Sigmoid colon (tissue), 6 donors: ENCODE measurements at regions not wholly inside any gene's neighbourhood (a gene's known extent, or its start where the extent isn't known, plus 50 kb on each side); places are given as distances from the start of the nearest gene placed in this dataset.

Source experiments
- DNase-seq: peaks from one replicate; pipeline ENCODE4 v3.0.0-alpha.2; 2019
- H3K27ac ChIP-seq, 4 donors: fragments of 200-600 bp; sonication (generic); one replicate each; pipeline ENCODE4 v1.5.1; 2016 to 2019; ENCODE audit warnings: mild to moderate bottlenecking in 1 of 4
- H3K27me3 ChIP-seq, 3 donors: fragments of 200-600 bp; sonication (generic); one replicate each; pipeline ENCODE4 v1.5.1; 2019; ENCODE audit warnings: mild to moderate bottlenecking in 1 of 3
- H3K36me3 ChIP-seq, 4 donors: fragments of 200-600 bp; sonication (generic); one replicate each; pipeline ENCODE4 v1.5.1; 2016 to 2019
- H3K4me1 ChIP-seq, 4 donors: fragments of 200-600 bp; sonication (generic); one replicate each; pipeline ENCODE4 v1.5.1; 2017 to 2019
- H3K4me3 ChIP-seq, 4 donors: fragments of 200-600 bp; sonication (generic); one replicate each; pipeline ENCODE4 v1.5.1; 2017 to 2019; ENCODE audit warnings: mild to moderate bottlenecking in 2 of 4, moderate library complexity in 1 of 4
- H3K9me3 ChIP-seq, 4 donors: fragments of 200-600 bp in 3 of 4; sonication (generic) in 3 of 4; one replicate each; pipeline versions ENCODE4 v1.5.1 to v1.6.1; 2013 to 2019
- EP300 ChIP-seq, 4 donors: sonication (generic); formaldehyde crosslinking; IDR thresholded peaks; one replicate each; pipeline ENCODE4 v1.6.1; 2017; ENCODE audit warnings: antibody characterized with exemption in 4 of 4
- POLR2A ChIP-seq, 2 donors: fragments of 450-650 bp; IDR thresholded peaks; one replicate each; pipeline ENCODE4 v1.6.1; 2016; ENCODE audit warnings: antibody characterized with exemption in 2 of 2, mild to moderate bottlenecking in 2 of 2, moderate library complexity in 2 of 2
- POLR2AphosphoS5 ChIP-seq, 4 donors: sonication (generic); formaldehyde crosslinking; IDR thresholded peaks; one replicate each; pipeline ENCODE4 v1.6.1; 2017; ENCODE audit warnings: antibody characterized with exemption in 4 of 4
- WGBS, 2 donors: extraction: QIAGEN DNeasy Blood & Tissue Kit; methylation state at CpG; one replicate each; pipeline ENCODE4 v1.1.7; 2013; 5-methylcytosine and 5-hydroxymethylcytosine counted together
- intact Hi-C: fragments of 100-400 bp; cut with DNase I; formaldehyde crosslinking; loops from one replicate; pipeline ENCODE4 v1.15.1; 2023
- TF ChIP-seq, protein P1 (sequence below), 4 experiments: fragments of 450-650 bp in 3 of 4; fragments of 200-600 bp in 1 of 4; IDR thresholded peaks; one replicate each; pipeline ENCODE4 v1.5.1; 2016 to 2019; ENCODE audit warnings: antibody characterized with exemption in 4 of 4, mild to moderate bottlenecking in 3 of 4, moderate library complexity in 2 of 4
- donor health status: healthy with polysubstance abuse.
- donor health status: healthy.

DNA sequence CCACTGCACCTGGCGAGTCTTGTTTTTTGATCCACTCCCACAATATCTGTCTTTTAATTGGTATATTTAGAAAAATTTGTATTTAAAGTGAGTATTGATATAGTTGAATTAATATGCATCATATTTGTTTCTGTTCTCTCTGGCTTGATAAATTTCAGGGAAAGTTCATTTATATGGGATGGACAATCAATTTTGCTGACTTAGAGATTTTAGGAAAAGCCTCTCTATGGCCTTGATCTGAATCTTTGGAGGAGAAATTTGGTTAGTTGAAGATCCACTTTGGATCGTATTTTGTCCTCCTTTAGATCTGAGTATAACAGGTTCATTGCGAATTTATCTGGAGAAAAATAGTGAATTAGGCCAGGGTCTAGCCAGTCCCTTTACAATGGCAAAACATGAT, 67.2 kb downstream of the SPRY2 start:
- Histone ChIP-seq H3K27ac (no peak overlapping the region), H3K36me3 (no peaks in the 10 kb centered on the region), H3K4me1 (no peaks in the 10 kb centered on the region), H3K27me3 (no peaks in the 10 kb centered on the region), H3K4me3 (no peak overlapping the region), H3K9me3 (peaks cover 0 to 3% (median 0%) of the 10 kb centered on the region in 4 donors)
- 95 to 97% methylated on average over 3 of the region's 3 CpGs for WGBS, 2 donors
- intact Hi-C loops: no loop called here
- no peak for DNase-seq
- no peak for TF ChIP-seq POLR2A (IDR thresholded peaks at IDR 0.05)
- no peak for TF ChIP-seq POLR2AphosphoS5 (IDR thresholded peaks at IDR 0.05)
- TF ChIP-seq, protein P1, sequence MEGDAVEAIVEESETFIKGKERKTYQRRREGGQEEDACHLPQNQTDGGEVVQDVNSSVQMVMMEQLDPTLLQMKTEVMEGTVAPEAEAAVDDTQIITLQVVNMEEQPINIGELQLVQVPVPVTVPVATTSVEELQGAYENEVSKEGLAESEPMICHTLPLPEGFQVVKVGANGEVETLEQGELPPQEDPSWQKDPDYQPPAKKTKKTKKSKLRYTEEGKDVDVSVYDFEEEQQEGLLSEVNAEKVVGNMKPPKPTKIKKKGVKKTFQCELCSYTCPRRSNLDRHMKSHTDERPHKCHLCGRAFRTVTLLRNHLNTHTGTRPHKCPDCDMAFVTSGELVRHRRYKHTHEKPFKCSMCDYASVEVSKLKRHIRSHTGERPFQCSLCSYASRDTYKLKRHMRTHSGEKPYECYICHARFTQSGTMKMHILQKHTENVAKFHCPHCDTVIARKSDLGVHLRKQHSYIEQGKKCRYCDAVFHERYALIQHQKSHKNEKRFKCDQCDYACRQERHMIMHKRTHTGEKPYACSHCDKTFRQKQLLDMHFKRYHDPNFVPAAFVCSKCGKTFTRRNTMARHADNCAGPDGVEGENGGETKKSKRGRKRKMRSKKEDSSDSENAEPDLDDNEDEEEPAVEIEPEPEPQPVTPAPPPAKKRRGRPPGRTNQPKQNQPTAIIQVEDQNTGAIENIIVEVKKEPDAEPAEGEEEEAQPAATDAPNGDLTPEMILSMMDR (IDR thresholded peaks at IDR 0.05): no peak

DNA sequence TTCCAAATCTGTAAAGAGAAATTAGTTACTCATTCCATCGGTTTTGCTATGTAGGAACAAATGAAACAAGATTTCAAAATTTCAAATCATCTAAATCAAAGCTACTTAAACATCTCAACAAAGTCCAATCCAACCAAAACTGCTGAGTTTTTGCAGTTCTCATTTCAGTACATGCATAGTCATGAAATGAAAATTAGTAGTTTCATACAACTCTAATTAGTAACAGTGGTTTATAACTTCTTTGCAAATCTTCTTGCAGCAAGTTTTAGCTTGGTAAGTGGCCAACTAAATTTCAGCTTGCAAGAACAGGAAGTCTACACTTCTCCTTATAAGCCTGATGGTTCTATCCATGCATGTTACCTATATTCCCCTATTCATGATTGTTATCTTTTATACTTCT, 75.6 kb downstream of the SPRY2 start:
- no peaks in the 10 kb centered on the region for H3K36me3 ChIP-seq
- H3K27me3 ChIP-seq: no peaks in the 10 kb centered on the region
- no peak overlapping the region for H3K27ac ChIP-seq
- DNase-seq: no peak
- intact Hi-C loops: no loop called here
- WGBS, 2 donors: 49 to 71% methylated on average over 1 of the region's 1 CpG
- no peak for TF ChIP-seq POLR2A (IDR thresholded peaks at IDR 0.05)
- TF ChIP-seq EP300 (IDR thresholded peaks at IDR 0.05): no peak
- no peak for TF ChIP-seq POLR2AphosphoS5 (IDR thresholded peaks at IDR 0.05)
- TF ChIP-seq, protein P1 (IDR thresholded peaks at IDR 0.05): no peak
- H3K9me3 ChIP-seq: no peaks in the 10 kb centered on the region
- no peak overlapping the region for H3K4me3 ChIP-seq
- no peaks in the 10 kb centered on the region for H3K4me1 ChIP-seq

DNA sequence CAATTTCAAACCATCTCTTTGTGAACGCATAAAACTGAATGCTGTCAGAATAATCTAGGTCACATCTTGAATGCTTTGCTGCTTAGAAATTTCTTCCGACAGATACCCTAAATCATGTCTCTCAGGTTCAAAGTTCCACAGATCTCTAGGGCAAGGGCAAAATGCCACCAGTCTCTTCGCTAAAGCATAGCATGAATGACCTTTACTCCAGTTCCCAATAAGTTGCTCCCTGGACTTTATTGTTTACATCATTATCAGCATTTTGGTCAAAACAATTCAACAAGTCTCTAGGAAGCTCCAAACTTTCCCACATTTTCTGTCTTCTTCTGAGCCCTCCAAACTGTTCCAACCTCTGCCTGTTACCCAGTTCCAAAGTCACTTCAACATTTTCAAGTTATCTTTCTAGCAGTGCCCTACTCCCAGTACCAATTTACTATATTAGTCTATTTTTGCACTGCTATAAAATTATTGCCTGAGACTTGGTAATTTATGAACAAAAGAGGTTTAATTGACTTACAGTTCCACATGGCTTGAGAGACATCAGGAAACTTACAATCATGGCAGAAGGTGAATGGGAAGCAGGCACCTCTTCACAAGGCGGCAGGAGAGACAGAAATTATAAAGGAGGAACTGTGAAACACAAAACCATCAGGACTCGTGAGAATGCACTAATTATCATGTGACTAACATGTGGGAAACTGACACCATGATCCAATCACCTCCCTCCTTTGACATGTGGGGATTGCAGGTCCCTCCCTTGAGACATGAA, 77.0 kb downstream of the SPRY2 start:
- H3K4me1 ChIP-seq: no peaks in the 10 kb centered on the region
- H3K36me3 ChIP-seq: no peaks in the 10 kb centered on the region
- H3K9me3 ChIP-seq: no peaks in the 10 kb centered on the region
- H3K4me3 ChIP-seq: no peak overlapping the region
- DNase-seq: no peak
- no peaks in the 10 kb centered on the region for H3K27me3 ChIP-seq
- no peak for TF ChIP-seq POLR2A (IDR thresholded peaks at IDR 0.05)
- TF ChIP-seq, protein P1 (IDR thresholded peaks at IDR 0.05): no peak
- no peak for TF ChIP-seq EP300 (IDR thresholded peaks at IDR 0.05)
- TF ChIP-seq POLR2AphosphoS5 (IDR thresholded peaks at IDR 0.05): no peak
- no peak overlapping the region for H3K27ac ChIP-seq
- intact Hi-C loops: no loop called here
- 76 to 90% methylated on average over 5 of the region's 5 CpGs for WGBS, 2 donors

DNA sequence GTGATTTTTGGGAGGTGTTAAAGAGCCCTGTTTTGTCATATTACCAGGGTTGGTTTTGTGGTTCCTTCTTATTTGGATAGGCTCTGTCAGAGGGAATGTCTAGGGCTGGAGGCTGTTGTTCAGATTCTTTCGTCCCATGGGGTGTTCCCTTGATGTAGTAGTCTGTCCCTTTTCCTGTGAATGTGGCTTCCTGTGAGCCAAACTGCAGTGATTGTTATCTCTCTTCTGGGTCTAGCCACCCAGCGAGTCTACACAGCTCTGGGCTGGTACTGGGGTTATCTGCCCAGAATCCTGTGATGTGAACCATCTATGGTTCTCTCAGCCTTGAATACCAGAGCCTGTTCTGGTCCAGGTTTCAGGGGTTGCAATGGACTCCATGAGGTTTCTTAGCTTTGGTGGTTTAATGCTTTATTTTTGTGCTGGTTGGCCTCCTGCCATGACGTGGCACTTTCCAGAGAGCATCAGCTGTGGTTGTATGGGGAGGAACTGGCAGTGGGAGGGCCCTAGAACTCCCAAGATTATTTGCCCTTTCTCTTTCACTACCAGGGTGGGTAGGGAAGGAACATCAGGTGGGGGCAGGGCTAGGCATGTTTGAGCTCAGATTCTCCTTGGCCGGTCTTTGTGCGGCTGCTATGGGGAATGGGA, 78.8 kb downstream of the SPRY2 start:
- H3K4me1 ChIP-seq: no peaks in the 10 kb centered on the region
- DNase-seq: no peak
- 85 to 90% methylated on average over 5 of the region's 5 CpGs for WGBS, 2 donors
- H3K36me3 ChIP-seq: no peaks in the 10 kb centered on the region
- H3K4me3 ChIP-seq: no peak overlapping the region
- intact Hi-C loops: no loop called here
- no peak overlapping the region for H3K27ac ChIP-seq
- TF ChIP-seq EP300 (IDR thresholded peaks at IDR 0.05): no peak
- no peaks in the 10 kb centered on the region for H3K9me3 ChIP-seq
- H3K27me3 ChIP-seq: no peaks in the 10 kb centered on the region

DNA sequence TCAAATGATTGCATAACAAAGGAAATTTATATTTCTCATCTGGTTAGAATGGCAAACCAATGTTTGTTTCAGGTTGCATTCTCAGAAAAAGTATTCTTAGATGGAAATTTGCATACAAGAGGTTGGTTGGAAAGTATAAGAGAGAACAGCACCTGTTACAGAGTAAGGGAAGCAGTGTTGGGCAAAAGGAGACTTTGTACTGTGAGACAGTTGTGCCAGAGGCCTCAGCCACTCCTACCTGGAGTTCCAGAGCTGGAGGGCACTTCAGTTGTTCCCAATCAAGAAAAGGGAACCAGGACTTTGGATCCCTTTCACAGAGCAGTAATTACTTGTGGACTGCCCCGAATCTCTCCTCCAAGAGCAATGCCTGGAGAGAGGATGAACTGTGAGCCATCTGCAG, 81.8 kb downstream of the SPRY2 start:
- Histone ChIP-seq H3K4me1 (no peaks in the 10 kb centered on the region), H3K27me3 (no peaks in the 10 kb centered on the region), H3K27ac (no peak overlapping the region), H3K9me3 (no peaks in the 10 kb centered on the region), H3K36me3 (no peaks in the 10 kb centered on the region), H3K4me3 (no peak overlapping the region)
- 9 to 76% methylated on average over 1 of the region's 1 CpG for WGBS, 2 donors
- TF ChIP-seq, protein P1 (IDR thresholded peaks at IDR 0.05): no peak
- TF ChIP-seq EP300 (IDR thresholded peaks at IDR 0.05) (no peak), POLR2AphosphoS5 (IDR thresholded peaks at IDR 0.05) (no peak), POLR2A (IDR thresholded peaks at IDR 0.05) (no peak)
- no peak for DNase-seq
- intact Hi-C loops: no loop called here
